ENCODE measurements at regions not wholly inside any gene's neighbourhood (a gene's known extent, or its start where the extent isn't known, plus 50 kb on each side); places are given as distances from the start of the nearest gene placed in this dataset.

DNA sequence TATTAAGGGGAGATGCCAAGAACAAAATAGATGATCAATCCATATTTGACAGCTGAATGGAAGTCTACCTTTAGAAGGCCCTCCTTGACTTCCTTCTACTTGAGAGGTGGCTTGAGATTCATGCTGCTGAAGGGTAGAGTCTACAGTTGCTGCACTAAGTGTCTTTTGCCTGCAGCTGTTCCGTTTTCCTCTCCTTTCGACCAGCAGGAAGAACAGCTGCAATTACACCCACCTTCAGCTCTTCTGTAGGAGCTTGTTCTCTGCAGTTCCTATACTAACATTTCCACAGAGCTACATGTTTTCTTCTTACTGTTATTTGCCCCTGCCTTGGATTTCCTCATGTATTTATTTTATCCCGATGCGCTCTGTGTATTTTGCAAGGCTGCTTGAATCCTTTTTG, 79.1 kb downstream of the ARRDC4 start:
- TF ChIP-seq, protein P1, sequence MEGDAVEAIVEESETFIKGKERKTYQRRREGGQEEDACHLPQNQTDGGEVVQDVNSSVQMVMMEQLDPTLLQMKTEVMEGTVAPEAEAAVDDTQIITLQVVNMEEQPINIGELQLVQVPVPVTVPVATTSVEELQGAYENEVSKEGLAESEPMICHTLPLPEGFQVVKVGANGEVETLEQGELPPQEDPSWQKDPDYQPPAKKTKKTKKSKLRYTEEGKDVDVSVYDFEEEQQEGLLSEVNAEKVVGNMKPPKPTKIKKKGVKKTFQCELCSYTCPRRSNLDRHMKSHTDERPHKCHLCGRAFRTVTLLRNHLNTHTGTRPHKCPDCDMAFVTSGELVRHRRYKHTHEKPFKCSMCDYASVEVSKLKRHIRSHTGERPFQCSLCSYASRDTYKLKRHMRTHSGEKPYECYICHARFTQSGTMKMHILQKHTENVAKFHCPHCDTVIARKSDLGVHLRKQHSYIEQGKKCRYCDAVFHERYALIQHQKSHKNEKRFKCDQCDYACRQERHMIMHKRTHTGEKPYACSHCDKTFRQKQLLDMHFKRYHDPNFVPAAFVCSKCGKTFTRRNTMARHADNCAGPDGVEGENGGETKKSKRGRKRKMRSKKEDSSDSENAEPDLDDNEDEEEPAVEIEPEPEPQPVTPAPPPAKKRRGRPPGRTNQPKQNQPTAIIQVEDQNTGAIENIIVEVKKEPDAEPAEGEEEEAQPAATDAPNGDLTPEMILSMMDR (IDR thresholded peaks at IDR 0.05; ENCODE audit: insufficient read depth, low read depth, low read length), result no peak
- no peak for TF ChIP-seq EZH2 (IDR thresholded peaks at IDR 0.05; ENCODE audit: insufficient read depth, low read length)
